B cell (primary cell): ENCODE measurements at regions not wholly inside any gene's neighbourhood (a gene's known extent, or its start where the extent isn't known, plus 50 kb on each side); places are given as distances from the start of the nearest gene placed in this dataset.

ENCODE experiments used
- ATAC-seq: fragments of 200-7000 bp; cut with Tn5 transposase; one replicate; pipeline ENCODE4 v1.10.0; 2021; ENCODE audit warnings: low read depth, mild to moderate bottlenecking, moderate number of reproducible peaks, moderate library complexity
- CTCF ChIA-PET: fragments of 350-600 bp; sonication (Branson Sonifier 250); formaldehyde crosslinking; loops from one replicate; lab custom pipeline; 2021; ENCODE audit warnings: antibody characterized with exemption, inconsistent platforms; lab: Charles Lee
- POLR2A ChIA-PET: fragments of 350-600 bp; sonication (Branson Sonifier 250); formaldehyde crosslinking; loops from one replicate; lab custom pipeline; 2021; ENCODE audit warnings: antibody characterized with exemption; lab: Charles Lee
- DNase-seq: peaks from one replicate; pipeline ENCODE4 v3.0.0; 2013
- H2AFZ ChIP-seq: 2 replicates; pipeline ENCODE4 v1.6.1; 2012; ENCODE audit warnings: mild to moderate bottlenecking, low read depth, low read length; ENCODE audit not compliant: insufficient read depth, poor library complexity, severe bottlenecking
- H3K27ac ChIP-seq, 2 donors: 1 replicate in 1 of 2; 2 replicates in 1 of 2; pipeline ENCODE4 v1.5.1; 2012 to 2013; ENCODE audit warnings: low read length in 2 of 2, mild to moderate bottlenecking in 2 of 2, moderate library complexity in 1 of 2
- H3K27me3 ChIP-seq, 4 experiments: fragments of 200-600 bp in 1 of 4; sonication (generic) in 1 of 4; replicated peaks in 1 of 4; 1 replicate in 2 of 4; 2 replicates in 2 of 4; pipeline versions ENCODE4 v1.6.1 to v1.7.0; 2013 to 2016; ENCODE audit warnings: low read length in 3 of 4, mild to moderate bottlenecking in 2 of 4, mixed read lengths in 1 of 4, moderate library complexity in 1 of 4; ENCODE audit not compliant: insufficient read depth in 4 of 4, control insufficient read depth in 3 of 4; ENCODE audit errors: control extremely low read depth in 1 of 4
- H3K36me3 ChIP-seq, 2 experiments: replicated peaks in 1 of 2; 1 replicate in 1 of 2; 2 replicates in 1 of 2; pipeline versions ENCODE4 v1.6.1 to v1.7.1; 2013; ENCODE audit warnings: low read length in 1 of 2; ENCODE audit not compliant: insufficient read depth in 2 of 2, control insufficient read depth in 1 of 2; ENCODE audit errors: control extremely low read depth in 1 of 2, extremely low read depth in 1 of 2
- H3K4me1 ChIP-seq, 2 donors: fragments of 200-600 bp in 1 of 2; sonication (generic) in 1 of 2; 1 replicate in 1 of 2; 2 replicates in 1 of 2; pipeline versions ENCODE4 v1.5.1 to v1.6.1; 2013 to 2017; ENCODE audit warnings: low read length in 2 of 2; ENCODE audit not compliant: control insufficient read depth in 2 of 2, insufficient read depth in 2 of 2
- H3K4me2 ChIP-seq: replicated peaks from 2 replicates; pipeline ENCODE3; 2012; ENCODE audit warnings: mild to moderate bottlenecking, low read depth, low read length; ENCODE audit not compliant: poor library complexity, severe bottlenecking
- H3K4me3 ChIP-seq, 5 experiments: fragments of 200-600 bp in 1 of 5; sonication (generic) in 1 of 5; 1 replicate in 3 of 5; 2 replicates in 2 of 5; pipeline versions ENCODE4 v1.5.1 to v1.7.0; 2011 to 2016; ENCODE audit warnings: low read length in 4 of 5, mild to moderate bottlenecking in 4 of 5, low read depth in 2 of 5, control low read depth in 1 of 5, moderate library complexity in 1 of 5; ENCODE audit not compliant: insufficient read depth in 1 of 5; ENCODE audit errors: control extremely low read depth in 1 of 5, extremely low read depth in 1 of 5
- H3K79me2 ChIP-seq: fragments of 200-600 bp; sonication (generic); one replicate; pipeline ENCODE4 v1.6.0; 2016; ENCODE audit warnings: low read length; ENCODE audit not compliant: control insufficient read depth, insufficient read depth
- H3K9ac ChIP-seq: fragments of 200-600 bp; sonication (generic); 2 replicates; pipeline ENCODE4 v1.6.1; 2017; ENCODE audit warnings: mild to moderate bottlenecking, low read length, moderate library complexity
- H3K9me3 ChIP-seq, 3 donors: one replicate each; pipeline versions ENCODE4 v1.6.1 to v1.7.1; 2013; ENCODE audit warnings: low read length in 2 of 3; ENCODE audit not compliant: control insufficient read depth in 2 of 3, insufficient read depth in 1 of 3; ENCODE audit errors: control extremely low read depth in 1 of 3
- H4K20me1 ChIP-seq: 2 replicates; pipeline ENCODE4 v1.6.0; 2012; ENCODE audit warnings: mild to moderate bottlenecking, low read length; ENCODE audit not compliant: insufficient read depth, control insufficient read depth, poor library complexity, severe bottlenecking
- H3K27ac Mint-ChIP-seq: one replicate; pipeline ENCODE4 v1.8.0; 2021; ENCODE audit warnings: mixed read lengths
- H3K27me3 Mint-ChIP-seq: one replicate; pipeline ENCODE4 v1.8.0; 2021; ENCODE audit warnings: mixed read lengths
- H3K4me1 Mint-ChIP-seq: one replicate; pipeline ENCODE4 v1.8.0; 2021; ENCODE audit warnings: mixed read lengths
- H3K4me3 Mint-ChIP-seq: one replicate; pipeline ENCODE4 v1.8.0; 2021; ENCODE audit warnings: mixed read lengths
- H3K9me3 Mint-ChIP-seq: one replicate; pipeline ENCODE4 v1.8.0; 2022; ENCODE audit warnings: mixed read lengths; ENCODE audit not compliant: insufficient read depth
- CTCF ChIP-seq: fragments of 200-600 bp; IDR thresholded peaks from one replicate; pipeline ENCODE4 v1.8.0; 2022; ENCODE audit warnings: antibody characterized with exemption, mild to moderate bottlenecking
- EZH2 ChIP-seq: IDR thresholded peaks from 2 replicates; pipeline ENCODE4 v1.6.1; 2012; ENCODE audit warnings: borderline replicate concordance, low read depth, mild to moderate bottlenecking, moderate library complexity, low read length; ENCODE audit not compliant: insufficient read depth, poor library complexity, severe bottlenecking
- WGBS: methylation state at CpG from one replicate; pipeline ENCODE4 v1.1.5; 2013; ENCODE audit warnings: missing lambda C conversion rate; ENCODE audit not compliant: insufficient coverage; 5-methylcytosine and 5-hydroxymethylcytosine counted together
- intact Hi-C: fragments of 100-400 bp; cut with micrococcal nuclease; formaldehyde crosslinking; loops from one replicate; pipeline ENCODE4 v1.10.0; 2022

GRCh38 chr2:180732337-180732736, 248.1 kb upstream of the UBE2E3 start:
- Histone ChIP-seq H3K79me2 (no peaks in the 10 kb centered on the region), H3K9me3 (peaks cover 0 to 2% (median 0%) of the 10 kb centered on the region in 3 donors), H4K20me1 (no peaks in the 10 kb centered on the region), H3K9ac (no peak overlapping the region), H3K4me2 (no peak overlapping the region), H2AFZ (no peak overlapping the region), H3K27me3 (no peaks in the 10 kb centered on the region), H3K27ac (no peak overlapping the region), H3K4me3 (no peak overlapping the region), H3K36me3 (no peaks in the 10 kb centered on the region), H3K4me1 (no peaks in the 10 kb centered on the region)
- H3K27ac Mint-ChIP-seq = no peak overlapping the region
- no peak overlapping the region for H3K4me3 Mint-ChIP-seq
- no peak for DNase-seq
- ChIA-PET CTCF (no interaction called here), POLR2A (no interaction called here)
- no peak for TF ChIP-seq CTCF
- no peak for TF ChIP-seq EZH2
- intact Hi-C loops = no loop called here
- H3K27me3 Mint-ChIP-seq = no peaks in the 10 kb centered on the region
- WGBS = 85% methylated on average over 3 of the region's 3 CpGs
- H3K4me1 Mint-ChIP-seq = no peaks in the 10 kb centered on the region
- no peaks in the 10 kb centered on the region for H3K9me3 Mint-ChIP-seq
- no peak for ATAC-seq

- POLR2A ChIA-PET = no interaction called here
Observed at GRCh38 chr2:180730976-180731375, 249.4 kb upstream of the UBE2E3 start.

More at GRCh38 chr2:180730976-180731375, 249.4 kb upstream of the UBE2E3 start:
- Histone ChIP-seq H3K9me3 (no peaks in the 10 kb centered on the region), H3K36me3 (no peaks in the 10 kb centered on the region), H3K27me3 (no peaks in the 10 kb centered on the region), H3K4me1 (no peaks in the 10 kb centered on the region), H3K27ac (no peak overlapping the region), H3K9ac (no peak overlapping the region), H3K4me3 (no peak overlapping the region), H2AFZ (no peak overlapping the region), H3K79me2 (no peaks in the 10 kb centered on the region), H4K20me1 (no peaks in the 10 kb centered on the region), H3K4me2 (no peak overlapping the region)
- CTCF ChIA-PET = no interaction called here
- Mint-ChIP-seq H3K27me3 (no peaks in the 10 kb centered on the region), H3K9me3 (no peaks in the 10 kb centered on the region), H3K4me3 (no peak overlapping the region), H3K4me1 (no peaks in the 10 kb centered on the region), H3K27ac (no peak overlapping the region)
- TF ChIP-seq CTCF = no peak
- no peak for TF ChIP-seq EZH2
- 100% methylated on average over 1 of the region's 2 CpGs for WGBS
- intact Hi-C loops = no loop called here
- DNase-seq = no peak
- ATAC-seq = no peak
